K562 (cell line): ENCODE measurements at regions not wholly inside any gene's neighbourhood (a gene's known extent, or its start where the extent isn't known, plus 50 kb on each side); places are given as distances from the start of the nearest gene placed in this dataset.
A peak's percentile ranks its signal among the peaks of the same experiment; 100 is the strongest.

ENCODE experiments used
- ATAC-seq: fragments of 200-7000 bp; cut with Tn5 transposase; 3 replicates; pipeline ENCODE4 v1.9.1; 2020; ENCODE audit warnings: moderate library complexity
- BruUV-seq: library from RNA; stranded (reverse); fragments of 400-500 nt; replicated peaks from 2 replicates; lab custom pipeline; 2021; lab: Mats Ljungman, UMichigan
- CTCF ChIA-PET: fragments of 300-600 bp; formaldehyde crosslinking; extraction: SDS; loops from one replicate; lab custom pipeline; 2021; ENCODE audit warnings: low intra/inter-chr PET ratio; lab: Yijun Ruan, JAX
- POLR2A ChIA-PET: fragments of 300-600, 350-650 bp; sonication (Branson Sonifier 250); formaldehyde crosslinking; extraction: SDS; loops from one replicate; lab custom pipeline; 2021; ENCODE audit warnings: antibody characterized with exemption, inconsistent platforms; lab: Yijun Ruan, JAX
- DNase-seq, 4 experiments: peaks; one replicate each; pipeline versions ENCODE4 v3.0.0 to v3.0.0-alpha.2; 2011 to 2018; ENCODE audit warnings: low spot score in 3 of 4, mixed read lengths in 3 of 4; ENCODE audit errors: extremely low read depth in 1 of 4
- FAIRE-seq: peaks from 2 replicates; lab custom pipeline; 2011; peaks lifted over from hg19 to GRCh38; lab: Jason Lieb, UNC
- H2AFZ ChIP-seq: 2 replicates; pipeline ENCODE4 v1.6.0; 2011; ENCODE audit warnings: low read depth, low read length, control low read depth, inconsistent platforms
- H3K27ac ChIP-seq: fragments of 200-600 bp; 3 replicates; pipeline ENCODE4 v1.8.0; 2011; ENCODE audit warnings: low read depth, mild to moderate bottlenecking, control low read depth, inconsistent platforms, low read length, moderate library complexity, mixed read lengths; ENCODE audit errors: extremely low read depth
- H3K27me3 ChIP-seq, 2 experiments: fragments of 300-600 bp in 1 of 2; 2 replicates in 1 of 2; 3 replicates in 1 of 2; pipeline versions ENCODE4 v1.6.0 to v1.8.0; 2011; ENCODE audit warnings: inconsistent platforms in 2 of 2, low read length in 2 of 2, mild to moderate bottlenecking in 1 of 2, mixed read lengths in 1 of 2, moderate library complexity in 1 of 2; ENCODE audit not compliant: control insufficient read depth in 2 of 2, insufficient read depth in 2 of 2
- H3K36me3 ChIP-seq: fragments of 300-600 bp; 3 replicates; pipeline ENCODE4 v1.8.0; 2011; ENCODE audit warnings: mild to moderate bottlenecking, low read length, inconsistent platforms; ENCODE audit not compliant: control insufficient read depth, insufficient read depth
- H3K4me1 ChIP-seq, 2 experiments: fragments of 200-600 bp in 1 of 2; replicated peaks in 1 of 2; 2 replicates in 1 of 2; 3 replicates in 1 of 2; pipeline versions ENCODE4 v1.5.1 to v1.8.0; 2011; ENCODE audit warnings: inconsistent platforms in 2 of 2, low read length in 2 of 2, mild to moderate bottlenecking in 1 of 2, mixed read lengths in 1 of 2, moderate library complexity in 1 of 2; ENCODE audit not compliant: control insufficient read depth in 2 of 2, insufficient read depth in 2 of 2
- H3K4me2 ChIP-seq: 2 replicates; pipeline ENCODE4 v1.6.1; 2011; ENCODE audit warnings: low read length, control low read depth, inconsistent platforms, mixed read lengths; ENCODE audit not compliant: insufficient read depth
- H3K4me3 ChIP-seq: fragments of 200-600 bp; sonication (generic), shearing (Covaris generic); 2 replicates; pipeline ENCODE4 v1.5.1; 2016; ENCODE audit warnings: control low read depth, inconsistent platforms
- H3K79me2 ChIP-seq: fragments of 200-600 bp; 3 replicates; pipeline ENCODE4 v1.8.0; 2011; ENCODE audit warnings: low read length, inconsistent platforms; ENCODE audit not compliant: control insufficient read depth, insufficient read depth
- H3K9ac ChIP-seq, 2 experiments: 2 replicates each; pipeline versions ENCODE4 v1.6.0 to v1.6.1; 2011; ENCODE audit warnings: low read depth in 2 of 2, low read length in 2 of 2, control low read depth in 1 of 2, inconsistent platforms in 1 of 2, mild to moderate bottlenecking in 1 of 2, mixed read lengths in 1 of 2; ENCODE audit not compliant: insufficient read depth in 1 of 2
- H3K9me1 ChIP-seq: one replicate; pipeline ENCODE4 v1.6.0; 2011; ENCODE audit warnings: inconsistent platforms, mild to moderate bottlenecking, low read length, moderate library complexity; ENCODE audit not compliant: control insufficient read depth, insufficient read depth
- H3K9me3 ChIP-seq: replicated peaks from 2 replicates; pipeline ENCODE4 v1.5.1; 2011; ENCODE audit warnings: low read depth, low read length, inconsistent platforms; ENCODE audit not compliant: control insufficient read depth, insufficient read depth
- H4K20me1 ChIP-seq: replicated peaks from 2 replicates; pipeline ENCODE4 v1.6.1; 2011; ENCODE audit warnings: low read length, inconsistent platforms, mixed read lengths; ENCODE audit not compliant: control insufficient read depth, insufficient read depth
- ASH1L ChIP-seq: fragments of 450-650 bp; IDR thresholded peaks from 2 replicates; pipeline ENCODE4 v1.6.1; 2018; ENCODE audit warnings: borderline replicate concordance, mild to moderate bottlenecking, low read depth; ENCODE audit not compliant: partially characterized antibody
- BACH1 ChIP-seq: fragments of 200-800 bp; sonication (Bioruptor generic); IDR thresholded peaks from 2 replicates; pipeline ENCODE4 v1.6.1; 2016; ENCODE audit warnings: missing genetic modification characterization, missing compliant biosample characterization
- CEBPG ChIP-seq, 3 experiments: fragments of 200-800 bp in 1 of 3; sonication (Bioruptor generic) in 1 of 3; sonication (generic) in 1 of 3; formaldehyde crosslinking in 1 of 3; IDR thresholded peaks in 2 of 3; conservative IDR thresholded peaks in 1 of 3; 2 replicates each; pipeline versions ENCODE4 v1.6.1 to v1.8.0; 2016 to 2022; ENCODE audit warnings: missing compliant biosample characterization in 2 of 3, missing genetic modification characterization in 2 of 3, mild to moderate bottlenecking in 1 of 3, missing genetic modification reagents in 1 of 3
- CXXC5 ChIP-seq: fragments of 250-450 bp; sonication (Bioruptor Pico); IDR thresholded peaks from 2 replicates; pipeline ENCODE4 v1.8.0; 2022; ENCODE audit warnings: inconsistent platforms, mild to moderate bottlenecking, moderate library complexity
- MEF2D ChIP-seq: conservative IDR thresholded peaks from 2 replicates; pipeline ENCODE4 v1.6.1; 2016; ENCODE audit warnings: low read depth, missing genetic modification characterization, missing compliant biosample characterization
- NR1H2 ChIP-seq: sonication (generic); formaldehyde crosslinking; IDR thresholded peaks from 2 replicates; pipeline ENCODE4 v1.4.0; 2020; ENCODE audit warnings: mild to moderate bottlenecking, missing genetic modification reagents
- PHB ChIP-seq: fragments of 250-450 bp; sonication (Bioruptor Pico); IDR thresholded peaks from 2 replicates; pipeline ENCODE4 v1.5.0; 2021
- PHB2 ChIP-seq: fragments of 450-650 bp; IDR thresholded peaks from 2 replicates; pipeline ENCODE4 v1.6.1; 2017; ENCODE audit warnings: low read depth
- SRSF9 ChIP-seq: fragments of 200-400 bp; formaldehyde crosslinking; IDR thresholded peaks from 2 replicates; pipeline ENCODE4 v1.6.1; 2017; ENCODE audit warnings: low read depth, low read length, borderline replicate concordance
- UBTF ChIP-seq, 2 experiments: IDR thresholded peaks; 2 replicates each; pipeline ENCODE4 v1.6.1; 2012; ENCODE audit warnings: improper control_type of control experiment in 2 of 2, low read depth in 2 of 2, low read length in 2 of 2, borderline replicate concordance in 1 of 2
- ZBED1 ChIP-seq: IDR thresholded peaks from 2 replicates; pipeline ENCODE4 v1.6.1; 2014
- ZBTB11 ChIP-seq, 3 experiments: fragments of 200-800 bp in 1 of 3; fragments of 250-450 bp in 1 of 3; fragments of 450-650 bp in 1 of 3; sonication (Bioruptor Pico) in 1 of 3; sonication (Bioruptor generic) in 1 of 3; formaldehyde crosslinking in 1 of 3; IDR thresholded peaks; 2 replicates each; pipeline versions ENCODE4 v1.6.1 to v1.8.0; 2016 to 2022; ENCODE audit warnings: mild to moderate bottlenecking in 2 of 3, missing genetic modification characterization in 2 of 3, missing compliant biosample characterization in 1 of 3, moderate library complexity in 1 of 3
- ZNF431 ChIP-seq: sonication (generic); formaldehyde crosslinking; IDR thresholded peaks from 2 replicates; pipeline ENCODE4 v1.8.0; 2022; ENCODE audit warnings: mild to moderate bottlenecking, missing genetic modification reagents
- ZNF586 ChIP-seq: fragments of 450-650 bp; formaldehyde crosslinking; conservative IDR thresholded peaks from 2 replicates; pipeline ENCODE4 v1.4.0; 2020; ENCODE audit warnings: mild to moderate bottlenecking, moderate library complexity
- ZNF717 ChIP-seq: fragments of 250-450 bp; sonication (Bioruptor Pico); IDR thresholded peaks from 2 replicates; pipeline ENCODE4 v1.5.0; 2021
- WGBS: fragments of 100-300 bp; shearing (Covaris generic); methylation state at CpG from one replicate; pipeline ENCODE4 v1.1.6; 2016; ENCODE audit warnings: low coverage, mixed read lengths; ENCODE audit not compliant: insufficient coverage; ENCODE audit errors: missing lambda C conversion rate; 5-methylcytosine and 5-hydroxymethylcytosine counted together
- in situ Hi-C: fragments of 300-500 bp; cut with MboI; formaldehyde crosslinking; loops from 4 replicates; pipeline ENCODE4 v1.15.0; 2018; ENCODE audit warnings: inconsistent platforms, mixed read lengths
- intact Hi-C: fragments of 100-400 bp; cut with micrococcal nuclease; formaldehyde crosslinking; loops from 2 replicates; pipeline ENCODE4 v1.14.2; 2022
- TF ChIP-seq, protein P1 (sequence below), 3 experiments: IDR thresholded peaks in 2 of 3; conservative IDR thresholded peaks in 1 of 3; 2 replicates each; pipeline ENCODE4 v1.5.1; 2011 to 2012; ENCODE audit warnings: low read length in 3 of 3, mild to moderate bottlenecking in 3 of 3, control low read depth in 2 of 3, improper control_type of control experiment in 1 of 3, inconsistent platforms in 1 of 3, low read depth in 1 of 3, mixed read lengths in 1 of 3, moderate library complexity in 1 of 3; ENCODE audit not compliant: insufficient read depth in 2 of 3

- no peaks in the 10 kb centered on the region for H3K9me3 ChIP-seq
- intact Hi-C loops (no loop called here), in situ Hi-C loops (no loop called here)
- H3K27ac ChIP-seq, result no peak overlapping the region
- WGBS, result 68% methylated on average over 5 of the region's 5 CpGs
- H3K4me3 ChIP-seq, result no peak overlapping the region
- FAIRE-seq, result no peak
- H3K79me2 ChIP-seq, result no peaks in the 10 kb centered on the region
- no peak for DNase-seq
- no peaks in the 10 kb centered on the region for H3K9me1 ChIP-seq
- no peaks in the 10 kb centered on the region for H3K36me3 ChIP-seq
- no peak overlapping the region for H3K9ac ChIP-seq
- no peak overlapping the region for H3K4me2 ChIP-seq
- POLR2A ChIA-PET, result no interaction called here
- ATAC-seq, result 0 out of 3 replicates have a peak, but pooled peaks have one; percentile 23
- peaks cover 0 to 9% of the 10 kb centered on the region in 2 experiments; a peak in 3 of 5 replicates for H3K4me1 ChIP-seq
- CTCF ChIA-PET, result no interaction called here
- H4K20me1 ChIP-seq, result no peaks in the 10 kb centered on the region
- H2AFZ ChIP-seq, result no peak overlapping the region
- BruUV-seq, result no TSS peak
- H3K27me3 ChIP-seq, result no peaks in the 10 kb centered on the region
- TF ChIP-seq ASH1L (no peak), CEBPG (CRISPR knock-in tag; IDR thresholded peaks at IDR 0.05) (no peak), CEBPG (tag; conservative IDR thresholded peaks at IDR 0.05 in 1 of 2, IDR thresholded peaks at IDR 0.05 in 1 of 2) (no peak), UBTF (IDR thresholded peaks at IDR 0.05; ENCODE audit: borderline replicate concordance in 1 of 2, low read depth in 2 of 2, low read length in 2 of 2) (no peak), NR1H2 (CRISPR knock-in tag) (no peak), ZNF717 (CRISPR knock-in tag) (no peak), ZBTB11 (CRISPR knock-in tag; IDR thresholded peaks at IDR 0.05) (no peak), PHB (CRISPR knock-in tag) (no peak), ZNF586 (CRISPR knock-in tag) (no peak), PHB2 (no peak), ZNF431 (no peak), CXXC5 (CRISPR knock-in tag) (no peak), ZBED1 (no peak), SRSF9 (no peak), BACH1 (no peak), MEF2D (tag) (no peak)
- TF ChIP-seq, protein P1, sequence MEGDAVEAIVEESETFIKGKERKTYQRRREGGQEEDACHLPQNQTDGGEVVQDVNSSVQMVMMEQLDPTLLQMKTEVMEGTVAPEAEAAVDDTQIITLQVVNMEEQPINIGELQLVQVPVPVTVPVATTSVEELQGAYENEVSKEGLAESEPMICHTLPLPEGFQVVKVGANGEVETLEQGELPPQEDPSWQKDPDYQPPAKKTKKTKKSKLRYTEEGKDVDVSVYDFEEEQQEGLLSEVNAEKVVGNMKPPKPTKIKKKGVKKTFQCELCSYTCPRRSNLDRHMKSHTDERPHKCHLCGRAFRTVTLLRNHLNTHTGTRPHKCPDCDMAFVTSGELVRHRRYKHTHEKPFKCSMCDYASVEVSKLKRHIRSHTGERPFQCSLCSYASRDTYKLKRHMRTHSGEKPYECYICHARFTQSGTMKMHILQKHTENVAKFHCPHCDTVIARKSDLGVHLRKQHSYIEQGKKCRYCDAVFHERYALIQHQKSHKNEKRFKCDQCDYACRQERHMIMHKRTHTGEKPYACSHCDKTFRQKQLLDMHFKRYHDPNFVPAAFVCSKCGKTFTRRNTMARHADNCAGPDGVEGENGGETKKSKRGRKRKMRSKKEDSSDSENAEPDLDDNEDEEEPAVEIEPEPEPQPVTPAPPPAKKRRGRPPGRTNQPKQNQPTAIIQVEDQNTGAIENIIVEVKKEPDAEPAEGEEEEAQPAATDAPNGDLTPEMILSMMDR (IDR thresholded peaks at IDR 0.05 in 2 of 3, conservative IDR thresholded peaks at IDR 0.05 in 1 of 3; ENCODE audit: insufficient read depth in 2 of 3, low read depth in 1 of 3, low read length in 3 of 3), result no peak
Observed at GRCh38 chr12:46461459-46461858, 88.9 kb upstream of the SLC38A2 start.
